Skeletal muscle tissue (tissue), 3 donors: ENCODE measurements at regions not wholly inside any gene's neighbourhood (a gene's known extent, or its start where the extent isn't known, plus 50 kb on each side); places are given as distances from the start of the nearest gene placed in this dataset.

Source experiments
- H3K27ac ChIP-seq: one replicate; pipeline ENCODE4 v1.7.0; 2013; ENCODE audit warnings: mild to moderate bottlenecking, low read depth, low read length, inconsistent platforms
- H3K27me3 ChIP-seq, 3 donors: one replicate each; pipeline ENCODE4 v1.7.0; 2013; ENCODE audit warnings: low read length in 3 of 3; ENCODE audit not compliant: control insufficient read depth in 3 of 3, insufficient read depth in 3 of 3
- H3K36me3 ChIP-seq, 3 donors: one replicate each; pipeline ENCODE4 v1.7.0; 2013; ENCODE audit warnings: low read length in 3 of 3; ENCODE audit not compliant: control insufficient read depth in 3 of 3, insufficient read depth in 3 of 3
- H3K4me1 ChIP-seq, 3 donors: one replicate each; pipeline ENCODE4 v1.7.0; 2013; ENCODE audit warnings: low read length in 3 of 3, mild to moderate bottlenecking in 3 of 3; ENCODE audit not compliant: control insufficient read depth in 3 of 3, insufficient read depth in 3 of 3
- H3K4me3 ChIP-seq, 3 donors: one replicate each; pipeline ENCODE4 v1.7.0; 2013; ENCODE audit warnings: low read length in 3 of 3
- H3K9ac ChIP-seq, 3 donors: one replicate each; pipeline ENCODE4 v1.7.0; 2013; ENCODE audit warnings: low read length in 3 of 3, mild to moderate bottlenecking in 3 of 3, moderate library complexity in 2 of 3, low read depth in 1 of 3
- H3K9me3 ChIP-seq, 3 donors: one replicate each; pipeline ENCODE4 v1.7.0; 2013; ENCODE audit warnings: low read length in 3 of 3; ENCODE audit not compliant: control insufficient read depth in 3 of 3
- donor health status: Osteomylitis.

GRCh38 chr22:48740086-48740730 is 1087.5 kb downstream of the BRD1 start:
- Histone ChIP-seq H3K9me3 (peaks cover 0 to 4% (median 2%) of the 10 kb centered on the region in 3 donors), H3K36me3 (no peaks in the 10 kb centered on the region), H3K27ac (no peak overlapping the region), H3K4me3 (no peak overlapping the region), H3K27me3 (peaks cover 0 to 2% (median 0%) of the 10 kb centered on the region in 3 donors), H3K4me1 (no peaks in the 10 kb centered on the region), H3K9ac (no peak overlapping the region)

GRCh38 chr22:48739348-48740085 is 1088.2 kb downstream of the BRD1 start:
- Histone ChIP-seq H3K36me3 (no peaks in the 10 kb centered on the region), H3K9me3 (peaks cover 0 to 4% (median 2%) of the 10 kb centered on the region in 3 donors), H3K27ac (no peak overlapping the region), H3K4me1 (no peaks in the 10 kb centered on the region), H3K9ac (no peak overlapping the region), H3K4me3 (no peak overlapping the region), H3K27me3 (peaks cover 0 to 2% (median 0%) of the 10 kb centered on the region in 3 donors)

- H3K4me3 ChIP-seq, result no peak overlapping the region
- no peaks in the 10 kb centered on the region for H3K4me1 ChIP-seq
- H3K27me3 ChIP-seq, result peaks cover 0 to 2% (median 0%) of the 10 kb centered on the region in 3 donors
- H3K27ac ChIP-seq, result no peak overlapping the region
- H3K9ac ChIP-seq, result no peak overlapping the region
- peaks cover 0 to 4% (median 2%) of the 10 kb centered on the region in 3 donors for H3K9me3 ChIP-seq
- H3K36me3 ChIP-seq, result no peaks in the 10 kb centered on the region
Observed at GRCh38 chr22:48738204-48738980, 1089.3 kb downstream of the BRD1 start.

- Histone ChIP-seq H3K9me3 (peaks cover 0 to 4% (median 2%) of the 10 kb centered on the region in 3 donors), H3K9ac (no peak overlapping the region), H3K4me1 (no peaks in the 10 kb centered on the region), H3K36me3 (no peaks in the 10 kb centered on the region), H3K27me3 (peaks cover 0 to 2% (median 0%) of the 10 kb centered on the region in 3 donors), H3K4me3 (no peak overlapping the region), H3K27ac (no peak overlapping the region)
Observed at GRCh38 chr22:48737461-48738203, 1090.0 kb downstream of the BRD1 start.

- no peak overlapping the region for H3K27ac ChIP-seq
- H3K4me1 ChIP-seq, result no peaks in the 10 kb centered on the region
- H3K9ac ChIP-seq, result no peak overlapping the region
- H3K36me3 ChIP-seq, result no peaks in the 10 kb centered on the region
- peaks cover 0 to 4% (median 2%) of the 10 kb centered on the region in 3 donors for H3K9me3 ChIP-seq
- no peak overlapping the region for H3K4me3 ChIP-seq
- peaks cover 0 to 2% (median 0%) of the 10 kb centered on the region in 3 donors for H3K27me3 ChIP-seq
Observed at GRCh38 chr22:48736593-48737460, 1090.8 kb downstream of the BRD1 start.

- Histone ChIP-seq H3K9ac (no peak overlapping the region), H3K27me3 (no peaks in the 10 kb centered on the region), H3K4me1 (no peaks in the 10 kb centered on the region), H3K4me3 (no peak overlapping the region), H3K36me3 (no peaks in the 10 kb centered on the region), H3K9me3 (peaks cover 0 to 4% (median 0%) of the 10 kb centered on the region in 3 donors), H3K27ac (no peak overlapping the region)
Observed at GRCh38 chr22:48734961-48735360, 1092.7 kb downstream of the BRD1 start.

GRCh38 chr22:48734359-48734758 is 1093.3 kb downstream of the BRD1 start:
- H3K9ac ChIP-seq, result no peak overlapping the region
- H3K9me3 ChIP-seq, result no peaks in the 10 kb centered on the region
- H3K36me3 ChIP-seq, result no peaks in the 10 kb centered on the region
- H3K4me3 ChIP-seq, result no peak overlapping the region
- no peaks in the 10 kb centered on the region for H3K27me3 ChIP-seq
- H3K27ac ChIP-seq, result no peak overlapping the region
- H3K4me1 ChIP-seq, result no peaks in the 10 kb centered on the region

GRCh38 chr22:48729499-48730171 is 1098.0 kb downstream of the BRD1 start:
- no peak overlapping the region for H3K9ac ChIP-seq
- H3K9me3 ChIP-seq, result peaks cover 0 to 9% (median 3%) of the 10 kb centered on the region in 3 donors

More at GRCh38 chr22:48729499-48730171, 1098.0 kb downstream of the BRD1 start:
- H3K27me3 ChIP-seq, result no peaks in the 10 kb centered on the region
- H3K4me3 ChIP-seq, result no peak overlapping the region
- H3K36me3 ChIP-seq, result no peaks in the 10 kb centered on the region
- H3K27ac ChIP-seq, result no peak overlapping the region
- no peaks in the 10 kb centered on the region for H3K4me1 ChIP-seq
